ENCODE measurements at regions not wholly inside any gene's neighbourhood (a gene's known extent, or its start where the extent isn't known, plus 50 kb on each side); places are given as distances from the start of the nearest gene placed in this dataset.
"Not testable (repeated sequence)": the region's sequence is repeated elsewhere in the genome, so short reads cannot be mapped to it uniquely, and the experiment has no call there.

- no peak for DNase-seq
Observed at GRCh38 chr4:111435986-111436744, 709.1 kb upstream of the FAM241A start.

- no peak for DNase-seq
Observed at GRCh38 chr4:111441687-111442086, 703.6 kb upstream of the FAM241A start.

- DNase-seq: not testable (repeated sequence)
Observed at GRCh38 chr4:111444836-111445235, 700.4 kb upstream of the FAM241A start.

DNA sequence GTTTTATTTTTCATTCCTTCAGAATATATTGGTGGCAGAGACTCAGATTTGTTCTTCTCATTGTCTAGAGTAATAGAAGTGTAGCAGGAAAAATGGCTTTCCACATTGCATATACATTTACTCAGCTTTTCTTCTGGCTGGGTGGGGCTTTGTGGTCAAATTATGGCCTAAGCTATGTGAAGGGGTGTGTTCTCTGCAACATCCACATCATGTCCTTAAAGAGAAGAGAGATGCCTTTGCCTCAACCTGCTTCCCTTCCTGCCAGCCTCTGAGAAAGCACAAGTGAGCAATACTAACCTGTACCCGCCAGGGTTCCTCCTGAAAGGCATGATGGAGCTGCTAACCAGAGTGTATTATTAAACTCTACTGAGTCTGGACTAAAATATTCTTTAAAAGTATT is 695.6 kb upstream of the FAM241A start:
- no peak for DNase-seq

DNA sequence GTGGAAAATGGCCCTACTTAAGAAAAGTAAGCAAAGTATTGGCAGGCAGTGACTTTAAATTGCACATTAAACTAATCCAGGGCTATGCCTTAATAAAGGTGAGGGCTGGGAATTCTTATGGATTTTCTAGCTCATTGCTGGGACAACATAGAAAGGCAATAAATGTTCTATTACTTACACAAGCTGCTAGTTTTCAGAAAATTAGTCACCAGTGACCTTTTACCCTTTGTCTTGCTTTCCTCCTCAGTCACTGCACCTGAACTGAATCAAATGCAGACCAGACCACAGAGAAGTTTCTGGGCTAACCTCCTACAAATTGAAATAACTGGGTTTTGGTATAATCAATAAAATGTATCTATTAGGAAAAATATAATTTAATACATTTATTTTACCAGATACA is 694.4 kb upstream of the FAM241A start:
- no peak for DNase-seq

DNA sequence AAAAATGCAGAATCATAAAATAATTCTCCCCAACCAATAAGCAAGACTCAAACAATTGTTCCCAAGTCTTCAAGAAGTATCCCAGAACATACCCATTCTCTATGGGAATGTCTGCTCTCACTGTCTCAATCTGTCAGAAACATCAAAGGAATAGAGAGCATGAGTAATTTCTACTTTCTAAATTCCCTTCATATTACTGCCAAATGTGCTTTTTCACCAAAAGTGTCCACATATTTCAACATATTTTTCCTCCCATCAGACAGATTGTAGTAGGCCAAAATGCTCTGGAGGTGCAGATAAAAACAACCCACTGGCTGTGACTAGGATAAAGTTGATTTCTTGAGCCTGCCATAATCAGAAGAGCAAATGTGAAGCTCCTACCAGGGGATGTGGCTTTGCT is 692.0 kb upstream of the FAM241A start:
- no peak for DNase-seq

GRCh38 chr4:111454961-111455360 is 690.3 kb upstream of the FAM241A start:
- DNase-seq: no peak

- no peak for DNase-seq
Observed at GRCh38 chr4:111464251-111465045, 680.8 kb upstream of the FAM241A start.

DNA sequence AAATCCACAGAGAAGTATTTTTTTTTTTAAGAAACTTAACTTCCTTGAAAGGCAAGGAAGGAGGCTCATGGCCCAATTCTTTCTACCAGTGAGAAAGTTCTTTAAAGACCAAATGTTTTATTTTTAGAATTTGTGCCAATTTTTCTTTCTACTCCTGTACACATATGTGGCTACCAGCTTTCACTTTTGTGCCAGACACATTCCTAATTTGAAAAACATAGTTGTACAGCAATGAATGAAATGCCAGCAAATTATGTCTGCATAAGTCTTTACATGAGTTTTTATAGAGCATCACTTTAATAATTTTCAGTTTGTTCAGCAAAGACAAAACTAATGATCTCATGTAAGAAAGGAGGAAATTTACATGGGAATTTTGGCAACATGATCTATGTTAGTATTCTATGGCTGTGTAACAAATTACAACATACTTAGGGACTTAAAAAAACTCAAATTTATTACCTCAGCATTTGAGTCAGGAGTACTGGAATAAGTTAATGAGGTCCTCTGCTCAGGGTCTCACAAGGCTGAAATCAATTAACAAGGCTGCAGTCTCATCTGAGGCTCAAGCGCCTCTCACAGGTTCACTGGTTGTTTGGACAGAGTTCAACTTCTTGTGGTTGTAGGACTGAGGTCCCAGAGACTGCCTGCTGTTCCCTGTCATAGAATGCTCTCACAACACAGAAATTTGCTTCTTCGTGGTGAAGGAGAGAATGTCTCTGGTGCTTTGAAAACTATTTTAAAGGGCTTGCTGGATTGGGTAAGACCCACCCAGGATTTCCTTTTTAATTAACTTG is 678.2 kb upstream of the FAM241A start:
- no peak for DNase-seq

GRCh38 chr4:111475001-111475400 is 670.3 kb upstream of the FAM241A start:
- DNase-seq: no peak

- DNase-seq: no peak
Observed at GRCh38 chr4:111475666-111476065, 669.6 kb upstream of the FAM241A start.

- DNase-seq: no peak
Observed at GRCh38 chr4:111480510-111480909, 664.7 kb upstream of the FAM241A start.

GRCh38 chr4:111483375-111484169 is 661.7 kb upstream of the FAM241A start:
- no peak for DNase-seq

DNA sequence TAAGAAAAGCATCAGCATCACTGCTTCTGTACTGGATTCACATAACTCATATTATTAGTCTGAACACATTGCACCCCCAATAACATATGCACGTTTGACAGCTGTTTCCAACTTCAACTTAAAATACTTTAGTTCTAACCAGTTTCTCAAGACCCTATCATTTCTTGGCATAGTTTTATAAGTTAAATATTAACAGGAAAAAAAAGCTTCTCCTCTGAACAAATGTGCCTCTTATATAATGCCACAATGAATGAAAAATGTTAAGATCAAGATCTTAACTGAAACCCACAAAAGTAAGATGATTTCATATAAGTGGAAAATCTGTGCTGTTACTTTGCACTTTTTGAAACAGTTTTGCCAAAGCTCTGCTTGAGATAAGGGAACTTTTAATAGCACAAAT is 652.8 kb upstream of the FAM241A start:
- no peak for DNase-seq

DNA sequence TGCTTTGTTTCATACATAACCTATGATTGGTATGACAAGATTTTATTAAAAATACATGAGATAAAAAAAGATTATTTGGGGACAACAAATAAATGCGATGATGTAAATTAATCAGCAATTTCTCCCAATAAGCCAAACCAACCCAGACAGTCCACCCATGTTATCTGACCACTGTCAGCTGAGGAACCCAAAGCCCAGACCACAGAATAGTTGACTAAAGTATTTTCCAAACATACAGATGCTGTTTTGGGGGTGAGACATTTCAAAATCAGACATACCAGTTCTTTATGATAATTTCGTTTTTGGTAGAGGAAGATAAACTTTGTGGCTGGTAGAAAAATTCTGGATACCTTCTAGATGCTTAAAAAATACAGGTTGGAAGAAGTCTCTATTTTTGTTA is 650.8 kb upstream of the FAM241A start:
- no peak for DNase-seq

GRCh38 chr4:111494971-111495370 is 650.3 kb upstream of the FAM241A start:
- no peak for DNase-seq

DNA sequence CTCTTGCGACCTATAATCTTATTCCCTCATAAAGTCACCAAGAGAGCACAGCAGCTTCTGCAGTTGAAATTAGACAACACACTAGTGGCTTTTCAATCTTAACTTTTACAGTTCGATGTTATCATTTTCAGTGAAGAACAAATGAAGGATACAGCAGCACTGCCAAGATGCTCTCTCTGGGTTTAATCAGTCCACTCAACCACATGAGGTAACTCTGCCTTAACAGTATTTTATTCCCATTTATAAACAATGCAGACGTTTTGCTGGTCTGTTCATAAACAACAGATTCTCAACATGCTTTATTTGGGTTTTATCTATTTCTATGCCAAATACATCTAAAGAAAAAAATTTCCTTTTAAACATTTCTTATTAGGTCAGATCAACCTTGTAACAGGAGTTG is 646.0 kb upstream of the FAM241A start:
- no peak for DNase-seq

DNA sequence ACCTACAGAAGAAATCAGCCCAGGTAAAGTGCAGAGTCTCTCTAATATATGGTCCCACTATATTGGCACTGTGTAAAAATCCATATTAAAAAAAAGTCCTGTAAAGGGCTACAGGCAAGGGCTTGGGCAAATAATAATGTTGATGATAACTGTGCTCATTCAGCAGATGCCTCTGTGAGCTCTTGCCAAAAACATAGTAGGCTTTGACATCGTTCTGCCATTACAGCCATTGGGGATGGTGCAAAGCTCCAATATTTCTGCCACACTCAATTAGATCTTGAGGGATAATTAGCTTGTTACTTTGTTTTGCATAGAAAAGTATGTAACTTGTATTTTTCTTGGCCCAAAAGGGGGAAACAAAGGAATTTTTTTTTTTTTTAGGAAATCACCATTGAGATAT is 645.5 kb upstream of the FAM241A start:
- DNase-seq: no peak

- no peak for DNase-seq
Observed at GRCh38 chr4:111500858-111501257, 644.4 kb upstream of the FAM241A start.

- no peak for DNase-seq
Observed at GRCh38 chr4:111501946-111502345, 643.3 kb upstream of the FAM241A start.

DNA sequence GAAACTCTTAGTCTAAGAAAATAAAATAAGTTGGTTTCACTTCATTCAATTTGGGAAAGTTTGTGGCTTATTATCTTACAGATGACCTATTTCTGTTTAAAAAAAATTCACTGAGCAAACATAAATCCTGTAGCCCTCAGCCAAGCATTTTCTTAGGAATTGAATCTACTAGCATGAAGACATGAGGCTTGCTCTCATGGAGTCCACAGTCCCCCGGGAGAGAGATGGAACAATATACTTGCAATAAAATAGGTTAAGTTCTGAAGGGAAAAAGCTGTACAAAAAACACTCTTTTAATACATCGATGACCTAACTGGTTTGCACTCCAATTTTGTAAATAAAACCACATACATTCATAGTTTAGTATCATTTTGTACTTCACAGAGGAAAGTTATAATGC is 642.6 kb upstream of the FAM241A start:
- no peak for DNase-seq

DNA sequence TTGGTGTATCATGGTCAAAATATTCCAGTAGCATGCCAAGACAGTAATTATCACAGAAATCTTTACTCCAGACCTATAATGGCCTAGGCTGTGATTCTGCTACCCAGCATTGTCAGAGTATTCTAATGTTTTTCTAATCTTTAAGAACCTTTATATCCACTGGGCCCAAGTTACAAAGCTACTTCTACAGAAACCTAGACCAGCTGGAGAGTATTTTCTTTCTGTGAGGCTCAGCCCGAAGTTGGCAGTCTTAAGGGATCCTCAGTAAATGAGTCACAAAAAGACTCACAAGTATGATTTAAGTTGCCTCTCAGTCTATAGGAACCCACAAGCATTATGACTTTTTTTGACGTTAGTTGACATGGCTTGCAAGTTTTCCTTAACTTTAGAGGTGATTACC is 638.5 kb upstream of the FAM241A start:
- DNase-seq: no peak

DNA sequence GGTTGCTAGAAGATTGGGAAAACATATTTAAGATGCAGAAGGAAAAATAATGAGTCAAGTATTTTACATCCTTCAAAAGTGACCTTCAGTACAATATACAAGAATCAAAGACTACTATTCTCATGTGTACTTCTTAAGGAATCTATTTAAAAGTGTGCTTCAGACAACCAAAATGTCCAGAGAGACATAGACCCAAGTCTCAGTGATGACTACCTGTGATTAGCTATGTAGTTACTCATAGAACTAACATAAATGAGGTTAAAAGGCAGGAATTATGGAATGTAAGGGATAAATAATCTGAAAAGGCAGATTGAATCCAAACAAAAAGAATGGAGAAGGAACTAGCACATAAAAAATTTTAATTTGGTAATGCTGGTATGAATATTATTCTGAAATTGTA is 634.7 kb upstream of the FAM241A start:
- no peak for DNase-seq

All from NCI-H1048 (cell line).